Small intestine (tissue), 7 donors: ENCODE measurements at regions not wholly inside any gene's neighbourhood (a gene's known extent, or its start where the extent isn't known, plus 50 kb on each side); places are given as distances from the start of the nearest gene placed in this dataset.

ENCODE experiments used
- DNase-seq, 2 donors: peaks; one replicate each; pipeline versions ENCODE4 v3.0.0 to v3.0.0-alpha.2; 2013
- FAIRE-seq: peaks from 2 replicates; lab custom pipeline; 2012; peaks lifted over from hg19 to GRCh38; lab: Jason Lieb, UNC
- H3K27ac ChIP-seq, 3 donors: one replicate each; pipeline ENCODE4 v1.5.1; 2013; ENCODE audit warnings: low read length in 2 of 3, mild to moderate bottlenecking in 2 of 3, control low read depth in 1 of 3, inconsistent platforms in 1 of 3, low read depth in 1 of 3, moderate library complexity in 1 of 3
- H3K27me3 ChIP-seq, 3 donors: one replicate each; pipeline ENCODE4 v1.6.1; 2013; ENCODE audit warnings: low read length in 3 of 3, inconsistent platforms in 1 of 3; ENCODE audit not compliant: control insufficient read depth in 3 of 3, insufficient read depth in 3 of 3
- H3K36me3 ChIP-seq, 3 donors: one replicate each; pipeline ENCODE4 v1.6.1; 2013; ENCODE audit warnings: low read length in 3 of 3, inconsistent platforms in 1 of 3, low read depth in 1 of 3, mild to moderate bottlenecking in 1 of 3, moderate library complexity in 1 of 3; ENCODE audit not compliant: control insufficient read depth in 3 of 3, insufficient read depth in 2 of 3
- H3K4me1 ChIP-seq, 3 donors: one replicate each; pipeline ENCODE4 v1.6.1; 2013; ENCODE audit warnings: low read length in 2 of 3, inconsistent platforms in 1 of 3, low read depth in 1 of 3, mild to moderate bottlenecking in 1 of 3, moderate library complexity in 1 of 3; ENCODE audit not compliant: control insufficient read depth in 3 of 3, insufficient read depth in 2 of 3
- H3K4me3 ChIP-seq, 3 donors: one replicate each; pipeline ENCODE4 v1.5.1; 2013; ENCODE audit warnings: low read length in 3 of 3, control low read depth in 1 of 3, inconsistent platforms in 1 of 3, low read depth in 1 of 3, mild to moderate bottlenecking in 1 of 3, moderate library complexity in 1 of 3
- H3K9me3 ChIP-seq, 2 donors: one replicate each; pipeline ENCODE4 v1.6.1; 2013; ENCODE audit warnings: low read depth in 1 of 2, low read length in 1 of 2; ENCODE audit not compliant: control insufficient read depth in 2 of 2, insufficient read depth in 1 of 2
- WGBS, 3 donors: extraction: QIAGEN DNeasy Blood & Tissue Kit; methylation state at CpG; one replicate each; pipeline ENCODE4 v1.1.7; 2013; 5-methylcytosine and 5-hydroxymethylcytosine counted together
- donor health status: healthy with polysubstance abuse.
- donor health status: control.
- donor health status: control.
- donor health status: Bipolar disorder and iron deficiency.
- donor health status: healthy.

DNA sequence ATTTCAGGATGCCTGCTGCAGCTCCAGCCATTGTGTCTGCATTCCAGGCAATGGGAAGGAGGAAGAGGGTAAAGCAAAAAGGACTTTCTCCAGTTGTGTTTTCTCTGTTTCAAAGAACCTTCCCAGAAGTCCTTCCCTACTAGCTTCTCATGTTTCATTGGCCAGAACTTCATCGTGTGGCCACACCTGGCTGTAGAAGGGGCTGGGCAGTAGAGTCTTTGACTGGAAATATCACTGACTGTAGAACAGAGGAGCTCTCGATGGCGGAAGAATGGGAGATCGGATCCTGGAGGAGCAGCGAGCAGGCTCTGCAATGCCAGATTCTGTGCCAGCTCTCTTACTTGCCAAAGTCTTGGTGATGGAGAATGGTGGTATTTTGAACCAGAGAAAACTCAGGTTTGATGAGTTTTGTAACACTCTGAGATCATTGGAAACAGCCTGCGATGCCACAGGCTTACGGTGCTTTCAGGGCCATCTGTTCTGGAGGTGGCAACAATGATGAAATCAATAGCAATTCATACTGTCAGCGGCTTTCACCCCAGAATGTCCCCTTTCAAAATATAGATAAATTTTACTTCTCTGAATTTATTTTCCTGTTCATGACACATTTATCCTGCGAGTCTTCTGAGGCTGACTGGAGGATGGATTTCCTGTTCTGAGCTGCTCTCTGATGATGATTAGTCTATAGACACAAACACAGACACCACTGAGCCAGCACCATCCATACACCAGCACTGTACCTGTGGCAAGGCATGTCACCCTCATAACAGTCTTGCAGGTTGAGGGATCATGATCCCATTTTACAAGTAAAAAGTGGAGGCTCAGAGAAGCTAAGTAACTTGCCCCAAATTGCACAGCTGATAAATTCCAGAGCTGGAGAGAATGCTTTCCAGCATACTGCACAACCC lies 204.2 kb downstream of the EMX2 start:
- no peak for FAIRE-seq
- 83 to 86% (median 84%) methylated on average over 9 of the region's 9 CpGs for WGBS, 3 donors
- Histone ChIP-seq H3K9me3 (peaks cover 0 to 5% of the 10 kb centered on the region in 2 donors), H3K4me3 (no peak overlapping the region), H3K4me1 (no peaks in the 10 kb centered on the region), H3K27me3 (peaks cover 0 to 5% (median 0%) of the 10 kb centered on the region in 3 donors), H3K36me3 (no peaks in the 10 kb centered on the region), H3K27ac (no peak overlapping the region)
- no peak for DNase-seq

DNA sequence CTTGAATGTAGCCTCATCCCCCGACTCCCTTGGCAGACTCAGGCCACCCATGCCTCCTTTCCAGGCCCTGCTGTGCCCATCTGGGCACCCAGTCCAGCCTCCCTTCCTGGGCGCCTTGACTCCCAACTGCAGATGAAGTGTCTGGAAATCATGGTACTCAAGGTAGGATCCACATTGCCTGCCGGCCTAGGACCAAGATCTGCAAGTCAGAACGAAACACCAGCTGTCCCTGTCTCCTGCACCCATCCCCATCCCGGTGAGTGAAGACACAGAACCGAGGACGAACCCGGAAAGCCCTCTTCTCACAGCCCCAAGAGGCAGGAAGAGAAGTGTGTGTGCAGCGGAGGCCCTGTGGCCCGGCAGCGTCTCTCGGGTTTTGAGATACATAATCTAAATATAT lies 205.1 kb downstream of the EMX2 start:
- Histone ChIP-seq H3K27ac (no peak overlapping the region), H3K36me3 (no peaks in the 10 kb centered on the region), H3K4me3 (no peak overlapping the region), H3K4me1 (no peaks in the 10 kb centered on the region), H3K27me3 (peaks cover 0 to 5% (median 0%) of the 10 kb centered on the region in 3 donors), H3K9me3 (peaks cover 0 to 5% of the 10 kb centered on the region in 2 donors)
- WGBS, 3 donors: 84 to 88% (median 85%) methylated on average over 12 of the region's 12 CpGs
- FAIRE-seq (no peak), DNase-seq (no peak)

DNA sequence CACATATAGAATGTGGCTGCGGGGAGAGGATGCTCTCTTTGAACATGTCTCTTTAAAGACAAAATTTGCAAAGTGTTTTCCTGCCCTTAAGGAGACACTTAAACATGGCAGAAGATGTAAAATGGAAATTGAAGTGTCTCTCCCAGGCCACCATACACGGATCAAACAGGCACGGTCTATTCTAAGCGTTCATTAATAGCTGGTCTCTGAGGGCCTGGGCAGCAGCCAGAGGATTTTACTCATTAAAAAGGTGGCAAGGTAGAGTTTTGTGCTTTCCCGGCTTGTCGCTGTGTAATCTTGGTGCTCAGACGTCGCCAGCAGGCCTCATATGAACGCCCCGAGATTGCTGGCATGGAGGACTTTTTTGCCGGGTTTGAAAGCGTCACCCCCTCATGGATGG lies 205.5 kb downstream of the EMX2 start:
- H3K27me3 ChIP-seq: peaks cover 0 to 5% (median under 1%) of the 10 kb centered on the region in 3 donors
- no peaks in the 10 kb centered on the region for H3K4me1 ChIP-seq
- no peaks in the 10 kb centered on the region for H3K36me3 ChIP-seq
- no peak overlapping the region for H3K27ac ChIP-seq
- DNase-seq (no peak), FAIRE-seq (no peak)
- no peak overlapping the region for H3K4me3 ChIP-seq
- peaks cover 0 to 5% of the 10 kb centered on the region in 2 donors for H3K9me3 ChIP-seq
- 87 to 90% (median 89%) methylated on average over 12 of the region's 12 CpGs for WGBS, 3 donors

DNA sequence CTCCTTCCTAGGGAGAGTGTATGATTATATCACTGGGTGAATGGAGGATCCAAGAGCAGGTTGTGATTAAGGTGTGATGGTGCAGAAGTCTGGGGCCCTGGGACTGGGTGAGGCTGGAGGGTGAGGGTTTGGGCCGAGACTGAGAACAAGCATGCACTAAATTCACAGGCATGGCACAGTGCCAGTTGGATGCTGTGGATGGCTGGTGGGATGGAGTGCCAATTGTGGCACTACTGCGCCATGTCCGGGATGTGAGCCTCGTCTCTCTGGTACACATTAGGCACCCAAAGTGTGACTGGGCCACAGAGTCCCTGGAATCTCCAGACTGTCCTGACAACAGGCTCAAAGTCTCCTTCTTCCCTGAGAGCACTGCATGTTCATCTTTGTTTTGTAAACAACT lies 208.1 kb downstream of the EMX2 start:
- no peaks in the 10 kb centered on the region for H3K36me3 ChIP-seq
- no peaks in the 10 kb centered on the region for H3K4me1 ChIP-seq
- H3K9me3 ChIP-seq: peaks cover 0 to 5% of the 10 kb centered on the region in 2 donors
- DNase-seq (no peak), FAIRE-seq (no peak)
- WGBS, 3 donors: 85 to 91% (median 90%) methylated on average over 4 of the region's 4 CpGs
- H3K4me3 ChIP-seq: no peak overlapping the region
- H3K27ac ChIP-seq: no peak overlapping the region
- peaks cover 0 to 12% (median 2%) of the 10 kb centered on the region in 3 donors for H3K27me3 ChIP-seq

DNA sequence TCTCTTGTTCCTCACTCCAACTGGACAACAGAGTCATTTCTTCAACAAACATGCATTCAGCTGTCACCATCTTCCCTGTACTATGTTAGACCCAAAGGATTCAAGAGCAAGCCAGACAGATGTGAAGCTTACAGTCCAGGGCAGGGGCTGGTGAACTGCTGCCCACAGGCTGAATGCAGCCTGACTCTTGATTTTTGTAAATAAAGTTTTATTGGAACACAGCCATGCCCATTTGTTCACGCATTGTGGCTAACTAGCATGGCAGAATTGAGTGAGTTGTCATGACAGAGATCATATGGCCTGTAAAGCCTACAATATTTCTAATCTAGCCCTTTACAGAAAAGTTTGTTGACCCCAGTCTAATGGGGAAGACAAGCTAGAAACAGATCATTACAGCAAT lies 208.7 kb downstream of the EMX2 start:
- H3K36me3 ChIP-seq: no peaks in the 10 kb centered on the region
- WGBS, 3 donors: 84 to 89% (median 88%) methylated on average over 1 of the region's 1 CpG
- H3K9me3 ChIP-seq: peaks cover 0 to 2% of the 10 kb centered on the region in 2 donors
- FAIRE-seq (no peak), DNase-seq (no peak)
- peaks cover 0 to 12% (median 2%) of the 10 kb centered on the region in 3 donors for H3K27me3 ChIP-seq
- H3K27ac ChIP-seq: no peak overlapping the region
- H3K4me1 ChIP-seq: no peaks in the 10 kb centered on the region
- no peak overlapping the region for H3K4me3 ChIP-seq

DNA sequence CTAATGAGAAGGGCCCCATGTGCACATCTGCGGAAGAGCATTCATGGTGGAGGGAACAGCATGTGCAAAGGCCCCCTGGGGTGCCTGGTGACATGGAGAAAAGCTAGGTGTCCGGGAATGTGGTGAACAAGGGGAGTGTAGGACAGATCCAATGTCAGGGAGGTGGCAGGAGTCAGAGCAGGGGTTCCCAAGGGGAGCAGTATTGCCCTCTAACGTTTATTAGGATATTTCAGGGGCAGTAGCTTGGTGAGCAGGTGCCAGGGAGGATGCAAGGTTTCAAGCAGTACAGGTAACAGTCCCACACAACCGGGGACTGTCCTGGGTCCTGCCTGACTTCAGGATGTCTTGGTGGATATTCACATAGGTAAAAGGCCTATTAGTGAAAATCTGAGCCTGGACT lies 209.6 kb downstream of the EMX2 start:
- FAIRE-seq: no peak
- Histone ChIP-seq H3K9me3 (no peaks in the 10 kb centered on the region), H3K36me3 (no peaks in the 10 kb centered on the region), H3K4me3 (no peak overlapping the region), H3K4me1 (no peaks in the 10 kb centered on the region), H3K27ac (no peak overlapping the region), H3K27me3 (peaks cover 0 to 12% (median 2%) of the 10 kb centered on the region in 3 donors)
- 66 to 72% (median 71%) methylated on average over 4 of the region's 4 CpGs for WGBS, 3 donors
- no peak for DNase-seq

DNA sequence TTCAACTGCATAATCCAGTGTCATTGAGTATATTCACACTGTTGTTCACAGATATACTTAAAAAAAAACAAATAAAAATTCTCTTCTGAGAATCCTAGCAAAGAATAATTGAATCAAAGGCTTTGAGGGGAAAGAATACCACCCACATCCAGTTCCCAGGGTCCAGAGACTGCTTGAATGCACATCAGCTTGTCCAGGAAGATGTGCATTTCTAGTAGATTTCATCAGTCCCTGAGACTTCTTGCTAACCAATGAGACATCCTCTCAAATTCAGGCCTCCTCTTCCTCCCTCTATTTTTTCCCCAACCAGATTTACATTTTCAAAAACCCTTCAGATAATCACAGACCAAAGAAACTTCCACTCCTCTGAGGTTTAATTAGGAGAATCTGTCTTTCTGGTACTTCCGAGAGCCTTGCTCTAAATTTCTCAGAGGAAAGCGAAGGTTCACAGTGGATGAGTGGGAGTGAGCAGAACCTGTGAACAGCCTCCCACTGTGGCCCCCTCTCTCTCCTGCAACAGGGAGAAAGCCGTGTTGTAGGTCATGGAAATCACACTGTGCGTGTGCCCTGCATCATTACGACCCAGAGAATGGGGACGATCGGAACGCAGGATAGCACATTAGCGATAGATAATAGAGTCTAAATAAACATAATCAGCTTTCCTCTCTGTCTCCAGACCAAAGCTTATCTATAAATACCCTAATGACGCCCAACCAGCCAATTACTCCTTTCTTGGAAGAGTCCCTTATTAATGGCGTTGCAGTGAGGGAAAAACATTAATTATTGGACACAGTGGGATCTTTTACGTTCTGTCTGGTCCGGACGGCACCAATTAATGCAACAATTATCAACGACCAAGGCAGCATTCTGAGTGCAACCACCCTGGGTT lies 212.5 kb downstream of the EMX2 start:
- WGBS, 3 donors: 54 to 68% (median 62%) methylated on average over 15 of the region's 15 CpGs
- Histone ChIP-seq H3K4me3 (no peak overlapping the region), H3K4me1 (no peaks in the 10 kb centered on the region), H3K27me3 (peaks cover 0 to 8% (median 6%) of the 10 kb centered on the region in 3 donors), H3K27ac (no peak overlapping the region), H3K9me3 (no peaks in the 10 kb centered on the region), H3K36me3 (no peaks in the 10 kb centered on the region)
- DNase-seq (no peak), FAIRE-seq (no peak)

DNA sequence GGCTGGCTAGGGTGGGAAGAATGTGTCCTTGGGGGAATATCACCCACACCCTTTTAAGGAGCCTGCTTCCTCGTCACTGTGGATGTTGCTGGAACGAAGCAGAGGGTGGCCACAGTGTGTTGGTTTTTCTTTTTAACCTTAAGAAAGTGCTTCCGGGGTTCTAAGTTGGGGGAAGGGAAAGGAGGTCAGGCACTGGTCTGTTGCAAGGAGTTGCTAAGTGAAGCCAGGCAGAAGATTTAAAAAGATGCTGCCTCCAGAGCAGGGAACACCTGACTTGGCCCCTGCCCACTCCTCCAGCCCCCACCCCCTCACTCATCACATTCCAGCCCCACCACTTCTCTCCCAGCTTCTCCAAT lies 213.1 kb downstream of the EMX2 start:
- 36 to 49% (median 48%) methylated on average over 3 of the region's 3 CpGs for WGBS, 3 donors
- Histone ChIP-seq H3K27ac (no peak overlapping the region), H3K9me3 (no peaks in the 10 kb centered on the region), H3K4me1 (no peaks in the 10 kb centered on the region), H3K36me3 (no peaks in the 10 kb centered on the region), H3K4me3 (no peak overlapping the region), H3K27me3 (peaks cover 0 to 8% (median 6%) of the 10 kb centered on the region in 3 donors)
- FAIRE-seq (no peak), DNase-seq (no peak)
